GM12878 (cell line): ENCODE measurements at regions not wholly inside any gene's neighbourhood (a gene's known extent, or its start where the extent isn't known, plus 50 kb on each side); places are given as distances from the start of the nearest gene placed in this dataset.
A peak's percentile ranks its signal among the peaks of the same experiment; 100 is the strongest.

Source experiments
- ATAC-seq: fragments of 200-7000 bp; cut with Tn5 transposase; 3 replicates; pipeline ENCODE4 v1.9.1; 2020; ENCODE audit warnings: mild to moderate bottlenecking, moderate library complexity
- BruUV-seq: library from RNA; stranded (reverse); fragments of 400-500 nt; replicated peaks from 2 replicates; lab custom pipeline; 2021; lab: Mats Ljungman, UMichigan
- CTCF ChIA-PET: fragments of 300-600 bp; sonication (Branson Sonifier 250); formaldehyde crosslinking; extraction: SDS; loops from one replicate; lab custom pipeline; 2021; ENCODE audit warnings: inconsistent platforms; lab: Yijun Ruan, JAX
- POLR2A ChIA-PET: fragments of 350-600 bp; formaldehyde crosslinking; extraction: SDS; loops from one replicate; lab custom pipeline; 2021; ENCODE audit warnings: inconsistent platforms; lab: Charles Lee
- RAD21 ChIA-PET: fragments of 300-600 bp; sonication (Branson Sonifier 250); formaldehyde crosslinking; loops from one replicate; lab custom pipeline; 2023; ENCODE audit warnings: antibody characterized with exemption; ENCODE audit not compliant: unreplicated experiment; lab: Charles Lee
- SMC1A ChIA-PET: fragments of 300-600 bp; sonication (Branson Sonifier 250); formaldehyde crosslinking; loops from one replicate; lab custom pipeline; 2023; ENCODE audit not compliant: unreplicated experiment, uncharacterized antibody; lab: Charles Lee
- DNase-seq: peaks from one replicate; pipeline ENCODE4 v3.0.0-alpha.2; 2011; ENCODE audit warnings: low read depth, low spot score
- FAIRE-seq: peaks from 3 replicates; lab custom pipeline; 2011; peaks lifted over from hg19 to GRCh38; lab: Jason Lieb, UNC
- H2AFZ ChIP-seq: 2 replicates; pipeline ENCODE4 v1.6.0; 2011; ENCODE audit warnings: low read depth, low read length, control low read depth; ENCODE audit not compliant: control insufficient read depth
- H3K27ac ChIP-seq: 2 replicates; pipeline ENCODE4 v1.5.1; 2011; ENCODE audit warnings: control low read depth; ENCODE audit not compliant: control insufficient read depth, insufficient read depth
- H3K27me3 ChIP-seq, 2 experiments: replicated peaks in 1 of 2; 2 replicates each; pipeline versions ENCODE4 v1.6.0 to v1.6.1; 2011; ENCODE audit warnings: low read length in 1 of 2; ENCODE audit not compliant: control insufficient read depth in 2 of 2, insufficient read depth in 2 of 2
- H3K36me3 ChIP-seq, 2 experiments: 2 replicates each; pipeline ENCODE4 v1.5.1; 2011; ENCODE audit warnings: low read length in 1 of 2; ENCODE audit not compliant: control insufficient read depth in 2 of 2, insufficient read depth in 2 of 2
- H3K4me1 ChIP-seq: 2 replicates; pipeline ENCODE4 v1.6.1; 2011; ENCODE audit warnings: mild to moderate bottlenecking, low read length, moderate library complexity, mixed read lengths; ENCODE audit not compliant: control insufficient read depth, insufficient read depth
- H3K4me2 ChIP-seq: 2 replicates; pipeline ENCODE4 v1.6.0; 2011; ENCODE audit warnings: control low read depth; ENCODE audit not compliant: control insufficient read depth, insufficient read depth
- H3K4me3 ChIP-seq: fragments of 200-600 bp; sonication (generic); 2 replicates; pipeline ENCODE4 v1.5.1; 2016
- H3K79me2 ChIP-seq: 2 replicates; pipeline ENCODE4 v1.6.0; 2011; ENCODE audit warnings: low read length; ENCODE audit not compliant: control insufficient read depth, insufficient read depth
- H3K9ac ChIP-seq: 2 replicates; pipeline ENCODE4 v1.8.0; 2011; ENCODE audit warnings: low read length, control low read depth, mixed read lengths; ENCODE audit not compliant: control insufficient read depth, insufficient read depth
- H3K9me3 ChIP-seq: replicated peaks from 3 replicates; pipeline ENCODE4 v1.5.1; 2011; ENCODE audit warnings: mild to moderate bottlenecking, low read length; ENCODE audit not compliant: control insufficient read depth, insufficient read depth
- H4K20me1 ChIP-seq: 2 replicates; pipeline ENCODE4 v1.6.0; 2011; ENCODE audit not compliant: control insufficient read depth, insufficient read depth
- BCL11A ChIP-seq: IDR thresholded peaks from 2 replicates; pipeline ENCODE4 v1.6.1; 2011; ENCODE audit warnings: low read depth, low read length
- BRCA1 ChIP-seq: IDR thresholded peaks from 2 replicates; pipeline ENCODE4 v1.6.1; 2011; ENCODE audit warnings: low read depth, low read length, improper control_type of control experiment
- CEBPB ChIP-seq, 2 experiments: fragments of 150-350 bp in 1 of 2; IDR thresholded peaks; 2 replicates each; pipeline ENCODE4 v1.6.1; 2012 to 2014; ENCODE audit warnings: low read depth in 2 of 2, low read length in 2 of 2, borderline replicate concordance in 1 of 2, inconsistent platforms in 1 of 2
- CHD4 ChIP-seq: fragments of 200-600 bp; sonication (generic); IDR thresholded peaks from 2 replicates; pipeline ENCODE4 v1.6.1; 2016; ENCODE audit warnings: mild to moderate bottlenecking
- ETV6 ChIP-seq, 2 experiments: fragments of 450-650 bp in 1 of 2; IDR thresholded peaks in 1 of 2; conservative IDR thresholded peaks in 1 of 2; 2 replicates each; pipeline ENCODE4 v1.6.1; 2014; ENCODE audit warnings: antibody characterized with exemption in 1 of 2, borderline replicate concordance in 1 of 2, low read depth in 1 of 2, mild to moderate bottlenecking in 1 of 2, moderate library complexity in 1 of 2
- EZH2 ChIP-seq: IDR thresholded peaks from 2 replicates; pipeline ENCODE4 v1.6.1; 2012; ENCODE audit warnings: low read depth, mild to moderate bottlenecking, control low read depth, inconsistent platforms, low read length, borderline replicate concordance; ENCODE audit not compliant: control insufficient read depth
- KLF5 ChIP-seq: fragments of 450-650 bp; IDR thresholded peaks from 2 replicates; pipeline ENCODE4 v1.6.1; 2014; ENCODE audit warnings: mild to moderate bottlenecking; ENCODE audit not compliant: partially characterized antibody
- NRF1 ChIP-seq: conservative IDR thresholded peaks from 2 replicates; pipeline ENCODE4 v1.6.1; 2011; ENCODE audit warnings: mild to moderate bottlenecking, low read depth, low read length, improper control_type of control experiment
- POLR2AphosphoS5 ChIP-seq: IDR thresholded peaks from 2 replicates; pipeline ENCODE4 v1.6.1; 2011; ENCODE audit warnings: mild to moderate bottlenecking, low read length, inconsistent platforms
- RAD21 ChIP-seq: IDR thresholded peaks from 2 replicates; pipeline ENCODE4 v1.6.1; 2011; ENCODE audit warnings: mild to moderate bottlenecking, low read depth, low read length, moderate library complexity; ENCODE audit not compliant: insufficient read depth
- RFX5 ChIP-seq: IDR thresholded peaks from 2 replicates; pipeline ENCODE4 v1.6.1; 2011; ENCODE audit warnings: low read depth, low read length, improper control_type of control experiment
- SMAD1 ChIP-seq: fragments of 450-650 bp; IDR thresholded peaks from 2 replicates; pipeline ENCODE4 v1.6.1; 2018; ENCODE audit warnings: mild to moderate bottlenecking, low read depth; ENCODE audit not compliant: partially characterized antibody
- TCF12 ChIP-seq: IDR thresholded peaks from 2 replicates; pipeline ENCODE4 v1.6.1; 2011; ENCODE audit warnings: low read depth, mild to moderate bottlenecking, low read length
- ZBED1 ChIP-seq: IDR thresholded peaks from 2 replicates; pipeline ENCODE4 v1.6.1; 2016; ENCODE audit warnings: borderline replicate concordance
- in situ Hi-C: fragments of 300-500 bp; cut with MboI; formaldehyde crosslinking; loops from 9 replicates; pipeline ENCODE4 v1.14.3; 2018; ENCODE audit warnings: mixed read lengths
- intact Hi-C: fragments of 100-400 bp; cut with micrococcal nuclease; formaldehyde crosslinking; loops from one replicate; pipeline ENCODE4 v1.14.2; 2022; ENCODE audit not compliant: unreplicated experiment
- TF ChIP-seq, protein P1 (sequence below): fragments of 450-650 bp; IDR thresholded peaks from 2 replicates; pipeline ENCODE4 v1.6.1; 2017; ENCODE audit warnings: mild to moderate bottlenecking
- TF ChIP-seq, protein P2 (sequence below): IDR thresholded peaks from 2 replicates; pipeline ENCODE4 v1.6.1; 2012; ENCODE audit warnings: low read length, inconsistent platforms
- TF ChIP-seq, protein P3 (sequence below): fragments of 450-650 bp; IDR thresholded peaks from 2 replicates; pipeline ENCODE4 v1.6.1; 2017; ENCODE audit warnings: borderline replicate concordance
- TF ChIP-seq, protein P4 (sequence below): IDR thresholded peaks from 2 replicates; pipeline ENCODE4 v1.6.1; 2012; ENCODE audit warnings: low read depth, low read length, improper control_type of control experiment
- TF ChIP-seq, protein P5 (sequence below): IDR thresholded peaks from 2 replicates; pipeline ENCODE4 v1.6.1; 2012; ENCODE audit warnings: low read depth, low read length, improper control_type of control experiment

DNA sequence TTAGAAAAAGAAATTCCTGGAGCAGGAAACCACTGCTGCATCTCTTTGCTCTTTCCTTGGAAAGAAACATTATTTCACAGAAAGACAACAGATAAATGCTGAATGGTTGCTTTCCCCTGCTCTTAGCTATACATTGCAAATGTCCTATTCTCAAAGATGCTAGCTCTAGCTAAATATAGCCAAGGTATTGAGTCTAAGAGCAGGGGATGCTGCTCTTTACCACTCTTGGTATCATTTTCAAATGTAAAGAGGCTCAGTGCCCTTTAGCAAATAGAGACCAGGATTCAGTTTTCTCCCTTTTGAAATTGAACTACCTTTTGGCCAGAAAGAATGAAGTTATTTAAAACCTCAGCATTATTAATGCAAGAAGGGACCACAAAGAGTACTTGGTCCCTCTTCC is 104.0 kb upstream of the FUT8 start:
- in situ Hi-C loops: no loop called here
- Histone ChIP-seq H3K9me3 (peaks cover 12% of the 10 kb centered on the region; the same call in 2 of the 3 replicates), H3K9ac (no peak overlapping the region), H4K20me1 (no peaks in the 10 kb centered on the region), H3K4me1 (peaks cover 41% of the 10 kb centered on the region), H3K79me2 (peaks cover 40% of the 10 kb centered on the region), H3K4me3 (no peak overlapping the region), H3K27me3 (no peaks in the 10 kb centered on the region), H3K27ac (peak overlapping the region; percentile 8; the same call in 1 of the 2 replicates), H3K4me2 (no peak overlapping the region; the same call in 1 of the 2 replicates), H3K36me3 (peaks cover 0 to 7% of the 10 kb centered on the region in 2 experiments; a peak in 1 of 4 replicates), H2AFZ (no peak overlapping the region)
- ChIA-PET SMC1A (interaction anchor here (2.4 to 17.0 kb wide), 2 partner anchors 9 to 25 kb away, joined by 9 to 391 read pairs; no protein-coding TSS in a partner anchor), RAD21 (interaction anchor here (3.2 kb wide), 1 partner anchor 8 kb away, joined by 8 read pairs; no protein-coding TSS in a partner anchor), CTCF (interaction anchor here (2.1 kb wide), 1 partner anchor 9 kb away, joined by 7 read pairs; no protein-coding TSS in a partner anchor), POLR2A (interaction anchor here (12.3 kb wide), 1 partner anchor 9 kb away, joined by 223 read pairs; no protein-coding TSS in a partner anchor)
- DNase-seq (no peak), ATAC-seq (no peak), FAIRE-seq (no peak)
- no TSS peak for BruUV-seq
- intact Hi-C loops: no loop called here
- TF ChIP-seq ETV6 (conservative IDR thresholded peaks at IDR 0.05 in 1 of 2, IDR thresholded peaks at IDR 0.05 in 1 of 2; ENCODE audit: borderline replicate concordance in 1 of 2, low read depth in 1 of 2): no peak
- TF ChIP-seq RAD21: no peak
- TF ChIP-seq, protein P1, sequence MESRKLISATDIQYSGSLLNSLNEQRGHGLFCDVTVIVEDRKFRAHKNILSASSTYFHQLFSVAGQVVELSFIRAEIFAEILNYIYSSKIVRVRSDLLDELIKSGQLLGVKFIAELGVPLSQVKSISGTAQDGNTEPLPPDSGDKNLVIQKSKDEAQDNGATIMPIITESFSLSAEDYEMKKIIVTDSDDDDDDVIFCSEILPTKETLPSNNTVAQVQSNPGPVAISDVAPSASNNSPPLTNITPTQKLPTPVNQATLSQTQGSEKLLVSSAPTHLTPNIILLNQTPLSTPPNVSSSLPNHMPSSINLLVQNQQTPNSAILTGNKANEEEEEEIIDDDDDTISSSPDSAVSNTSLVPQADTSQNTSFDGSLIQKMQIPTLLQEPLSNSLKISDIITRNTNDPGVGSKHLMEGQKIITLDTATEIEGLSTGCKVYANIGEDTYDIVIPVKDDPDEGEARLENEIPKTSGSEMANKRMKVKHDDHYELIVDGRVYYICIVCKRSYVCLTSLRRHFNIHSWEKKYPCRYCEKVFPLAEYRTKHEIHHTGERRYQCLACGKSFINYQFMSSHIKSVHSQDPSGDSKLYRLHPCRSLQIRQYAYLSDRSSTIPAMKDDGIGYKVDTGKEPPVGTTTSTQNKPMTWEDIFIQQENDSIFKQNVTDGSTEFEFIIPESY: no peak
- TF ChIP-seq, protein P2, sequence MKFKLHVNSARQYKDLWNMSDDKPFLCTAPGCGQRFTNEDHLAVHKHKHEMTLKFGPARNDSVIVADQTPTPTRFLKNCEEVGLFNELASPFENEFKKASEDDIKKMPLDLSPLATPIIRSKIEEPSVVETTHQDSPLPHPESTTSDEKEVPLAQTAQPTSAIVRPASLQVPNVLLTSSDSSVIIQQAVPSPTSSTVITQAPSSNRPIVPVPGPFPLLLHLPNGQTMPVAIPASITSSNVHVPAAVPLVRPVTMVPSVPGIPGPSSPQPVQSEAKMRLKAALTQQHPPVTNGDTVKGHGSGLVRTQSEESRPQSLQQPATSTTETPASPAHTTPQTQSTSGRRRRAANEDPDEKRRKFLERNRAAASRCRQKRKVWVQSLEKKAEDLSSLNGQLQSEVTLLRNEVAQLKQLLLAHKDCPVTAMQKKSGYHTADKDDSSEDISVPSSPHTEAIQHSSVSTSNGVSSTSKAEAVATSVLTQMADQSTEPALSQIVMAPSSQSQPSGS: no peak
- TF ChIP-seq, protein P3, sequence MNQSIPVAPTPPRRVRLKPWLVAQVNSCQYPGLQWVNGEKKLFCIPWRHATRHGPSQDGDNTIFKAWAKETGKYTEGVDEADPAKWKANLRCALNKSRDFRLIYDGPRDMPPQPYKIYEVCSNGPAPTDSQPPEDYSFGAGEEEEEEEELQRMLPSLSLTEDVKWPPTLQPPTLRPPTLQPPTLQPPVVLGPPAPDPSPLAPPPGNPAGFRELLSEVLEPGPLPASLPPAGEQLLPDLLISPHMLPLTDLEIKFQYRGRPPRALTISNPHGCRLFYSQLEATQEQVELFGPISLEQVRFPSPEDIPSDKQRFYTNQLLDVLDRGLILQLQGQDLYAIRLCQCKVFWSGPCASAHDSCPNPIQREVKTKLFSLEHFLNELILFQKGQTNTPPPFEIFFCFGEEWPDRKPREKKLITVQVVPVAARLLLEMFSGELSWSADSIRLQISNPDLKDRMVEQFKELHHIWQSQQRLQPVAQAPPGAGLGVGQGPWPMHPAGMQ: no peak
- no peak for TF ChIP-seq KLF5
- no peak for TF ChIP-seq CEBPB (IDR thresholded peaks at IDR 0.05; ENCODE audit: borderline replicate concordance in 1 of 2, low read depth in 2 of 2, low read length in 2 of 2)
- no peak for TF ChIP-seq SMAD1
- TF ChIP-seq, protein P4, sequence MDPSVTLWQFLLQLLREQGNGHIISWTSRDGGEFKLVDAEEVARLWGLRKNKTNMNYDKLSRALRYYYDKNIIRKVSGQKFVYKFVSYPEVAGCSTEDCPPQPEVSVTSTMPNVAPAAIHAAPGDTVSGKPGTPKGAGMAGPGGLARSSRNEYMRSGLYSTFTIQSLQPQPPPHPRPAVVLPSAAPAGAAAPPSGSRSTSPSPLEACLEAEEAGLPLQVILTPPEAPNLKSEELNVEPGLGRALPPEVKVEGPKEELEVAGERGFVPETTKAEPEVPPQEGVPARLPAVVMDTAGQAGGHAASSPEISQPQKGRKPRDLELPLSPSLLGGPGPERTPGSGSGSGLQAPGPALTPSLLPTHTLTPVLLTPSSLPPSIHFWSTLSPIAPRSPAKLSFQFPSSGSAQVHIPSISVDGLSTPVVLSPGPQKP: no peak
- TF ChIP-seq, protein P5, sequence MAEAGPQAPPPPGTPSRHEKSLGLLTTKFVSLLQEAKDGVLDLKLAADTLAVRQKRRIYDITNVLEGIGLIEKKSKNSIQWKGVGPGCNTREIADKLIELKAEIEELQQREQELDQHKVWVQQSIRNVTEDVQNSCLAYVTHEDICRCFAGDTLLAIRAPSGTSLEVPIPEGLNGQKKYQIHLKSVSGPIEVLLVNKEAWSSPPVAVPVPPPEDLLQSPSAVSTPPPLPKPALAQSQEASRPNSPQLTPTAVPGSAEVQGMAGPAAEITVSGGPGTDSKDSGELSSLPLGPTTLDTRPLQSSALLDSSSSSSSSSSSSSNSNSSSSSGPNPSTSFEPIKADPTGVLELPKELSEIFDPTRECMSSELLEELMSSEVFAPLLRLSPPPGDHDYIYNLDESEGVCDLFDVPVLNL: no peak
- no peak for TF ChIP-seq NRF1
- no peak for TF ChIP-seq BCL11A
- TF ChIP-seq RFX5: no peak
- no peak for TF ChIP-seq BRCA1
- TF ChIP-seq ZBED1: no peak
- no peak for TF ChIP-seq POLR2AphosphoS5
- no peak for TF ChIP-seq CHD4
- no peak for TF ChIP-seq EZH2
- no peak for TF ChIP-seq TCF12
